Activated CD8-positive, alpha-beta memory T cell treated with anti-CD3 and anti-CD28 coated beads for 24 hours (primary cell): ENCODE measurements at regions not wholly inside any gene's neighbourhood (a gene's known extent, or its start where the extent isn't known, plus 50 kb on each side); places are given as distances from the start of the nearest gene placed in this dataset.
"Not testable (repeated sequence)": the region's sequence is repeated elsewhere in the genome, so short reads cannot be mapped to it uniquely, and the experiment has no call there.

Source experiments
- DNase-seq: peaks from one replicate; pipeline ENCODE4 v3.0.0-alpha.2; 2020

DNA sequence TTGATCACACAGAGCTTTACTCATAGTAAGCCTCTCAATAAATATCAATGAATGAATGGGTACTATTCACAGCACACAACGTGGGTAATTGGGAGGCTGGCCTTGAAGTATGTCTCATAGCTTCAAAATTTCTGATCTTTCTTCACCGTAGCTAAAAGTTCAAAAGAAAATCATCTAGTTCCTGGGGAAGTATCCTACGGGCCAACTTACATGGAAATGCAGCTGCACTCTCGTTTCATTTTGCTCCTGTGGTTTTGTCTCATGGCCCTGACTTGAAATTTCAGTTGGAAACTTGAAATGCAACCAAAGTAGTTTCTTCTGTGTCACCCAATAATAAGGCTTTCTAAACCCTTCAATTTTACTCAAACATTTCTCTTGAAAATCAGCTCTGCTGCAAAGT lies 76.1 kb upstream of the CNIH3 start:
- DNase-seq, result no peak

DNA sequence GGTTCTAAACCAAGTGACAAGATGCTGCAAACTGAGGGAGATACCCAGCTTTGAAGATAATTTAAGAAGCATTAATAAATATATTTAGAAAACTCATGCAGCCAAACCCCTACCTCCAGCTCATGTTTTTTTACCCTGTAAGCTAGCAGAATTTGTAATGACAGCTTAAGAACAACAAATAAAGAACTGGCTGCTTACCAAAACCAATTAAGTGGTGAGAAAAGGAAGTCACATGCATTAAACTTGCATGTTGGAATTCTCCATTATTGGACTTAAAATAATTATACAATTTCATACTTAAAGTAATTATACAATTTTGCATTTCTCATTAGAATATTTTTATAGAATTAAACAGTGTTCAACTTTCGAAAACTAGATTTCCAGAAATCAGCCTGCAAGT lies 75.6 kb upstream of the CNIH3 start:
- no peak for DNase-seq

DNA sequence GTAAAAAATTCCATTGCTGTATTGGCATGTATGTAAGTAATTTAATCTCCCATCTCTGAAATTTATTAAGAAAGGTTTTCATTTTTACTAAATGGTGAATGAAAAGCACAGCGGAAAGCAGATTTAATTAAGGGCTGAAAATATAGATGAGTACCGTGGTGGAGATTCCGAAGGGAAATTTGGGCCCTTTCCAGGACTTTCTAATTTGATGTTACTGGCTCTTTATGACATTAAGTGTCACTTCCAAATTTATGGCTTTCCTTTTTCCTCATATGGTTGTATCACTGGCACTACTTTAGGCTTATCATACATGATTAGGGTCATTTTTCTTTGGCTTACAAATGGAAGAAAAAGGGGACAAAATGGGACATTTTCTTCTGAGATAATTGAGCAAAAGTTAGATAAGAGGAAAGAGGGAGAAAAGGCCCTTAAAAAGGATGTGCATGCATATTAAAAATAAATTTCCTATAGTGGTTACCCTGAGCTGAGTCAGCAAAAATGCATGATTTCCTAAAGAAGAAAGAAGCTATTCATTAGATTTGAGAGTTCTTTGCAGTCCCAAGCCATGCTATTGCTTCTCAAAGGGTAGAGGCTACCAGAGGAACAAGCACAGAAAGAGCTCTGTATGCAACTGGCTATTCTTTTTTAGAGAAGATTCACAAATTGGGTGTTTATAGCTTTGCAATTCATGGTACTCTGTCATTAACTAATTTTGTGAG lies 74.9 kb upstream of the CNIH3 start:
- no peak for DNase-seq

DNA sequence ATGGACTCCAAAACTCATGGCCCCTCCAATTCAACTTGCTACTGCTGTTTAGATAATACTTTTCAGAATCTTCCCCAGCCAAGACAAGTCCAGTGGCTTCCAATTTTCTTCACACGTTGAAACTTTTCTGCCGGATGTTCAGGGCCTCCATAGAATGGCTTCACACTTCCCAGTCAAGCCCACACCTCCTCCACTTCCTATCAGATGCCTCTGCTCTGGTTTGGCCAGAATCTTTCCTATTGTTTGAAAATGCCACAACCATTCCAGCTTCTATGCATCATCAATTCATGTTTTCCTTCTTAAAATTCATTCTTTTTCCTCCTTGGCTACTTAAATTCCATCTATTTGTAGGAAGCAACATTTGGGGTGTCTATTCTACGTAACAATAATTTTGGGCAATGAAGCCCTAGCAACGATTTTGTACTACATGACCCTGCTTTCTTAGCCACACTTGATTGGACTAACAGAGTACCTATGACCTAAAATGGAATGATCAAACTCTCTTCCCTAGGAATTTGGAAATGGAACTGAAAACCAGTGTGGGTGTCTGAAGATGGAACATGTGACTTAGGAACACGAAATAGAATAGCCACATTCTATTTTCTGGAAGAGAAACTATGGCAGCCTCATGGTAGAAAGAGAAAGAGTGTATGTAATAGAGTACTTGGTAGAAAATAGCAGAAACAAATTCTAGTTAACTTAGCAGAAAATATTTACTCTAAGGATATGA lies 74.1 kb upstream of the CNIH3 start:
- no peak for DNase-seq

DNA sequence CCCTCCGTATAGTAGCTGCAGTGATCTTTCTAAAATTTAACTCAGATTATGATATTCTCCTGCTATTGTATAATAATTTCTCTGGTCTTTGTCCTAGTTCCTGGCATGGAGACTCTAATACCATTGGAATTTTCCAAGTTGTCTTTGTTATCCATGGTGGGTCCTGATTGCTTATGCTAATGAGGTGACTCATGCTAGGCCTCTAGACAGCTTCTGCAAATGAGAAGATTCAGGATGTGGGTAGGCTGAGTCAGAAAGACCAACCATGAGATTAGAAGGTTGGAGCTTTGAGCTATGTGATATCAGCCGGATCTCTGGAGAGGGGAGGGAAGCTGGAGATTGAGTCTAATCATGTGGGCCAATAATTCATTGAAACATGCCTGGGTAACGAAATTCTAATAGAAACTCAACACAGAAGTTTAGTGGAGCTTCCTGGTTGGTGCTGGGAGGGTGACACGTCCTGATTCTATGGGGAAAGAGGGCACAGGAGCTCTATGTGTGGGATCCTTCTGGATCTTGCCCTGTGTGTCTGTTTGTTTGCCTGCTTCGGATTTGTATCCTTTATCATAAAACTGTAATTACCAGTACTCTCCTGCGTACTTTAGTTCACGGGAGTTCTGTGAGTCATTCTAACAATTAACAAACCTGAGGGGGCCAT lies 73.2 kb upstream of the CNIH3 start:
- no peak for DNase-seq

DNA sequence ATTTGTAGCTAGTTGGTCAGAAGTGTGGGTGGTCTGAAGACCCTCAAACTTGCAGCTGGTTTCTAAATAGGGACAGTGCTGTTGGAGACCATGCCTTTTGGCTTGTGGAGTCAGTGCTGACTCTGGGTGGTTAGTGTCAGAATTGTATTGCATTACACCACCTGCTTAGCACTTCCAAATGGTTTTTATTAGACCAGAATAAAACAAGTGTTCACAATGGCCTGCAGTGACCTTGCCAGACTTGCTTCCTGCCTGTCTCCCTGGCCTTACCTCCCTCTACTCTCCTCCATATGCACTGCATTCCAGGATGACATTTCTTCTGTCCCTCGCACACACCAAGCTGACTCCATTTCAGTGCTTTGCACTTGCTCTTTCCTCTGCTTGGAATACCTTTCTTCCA lies 72.7 kb upstream of the CNIH3 start:
- DNase-seq, result no peak

DNA sequence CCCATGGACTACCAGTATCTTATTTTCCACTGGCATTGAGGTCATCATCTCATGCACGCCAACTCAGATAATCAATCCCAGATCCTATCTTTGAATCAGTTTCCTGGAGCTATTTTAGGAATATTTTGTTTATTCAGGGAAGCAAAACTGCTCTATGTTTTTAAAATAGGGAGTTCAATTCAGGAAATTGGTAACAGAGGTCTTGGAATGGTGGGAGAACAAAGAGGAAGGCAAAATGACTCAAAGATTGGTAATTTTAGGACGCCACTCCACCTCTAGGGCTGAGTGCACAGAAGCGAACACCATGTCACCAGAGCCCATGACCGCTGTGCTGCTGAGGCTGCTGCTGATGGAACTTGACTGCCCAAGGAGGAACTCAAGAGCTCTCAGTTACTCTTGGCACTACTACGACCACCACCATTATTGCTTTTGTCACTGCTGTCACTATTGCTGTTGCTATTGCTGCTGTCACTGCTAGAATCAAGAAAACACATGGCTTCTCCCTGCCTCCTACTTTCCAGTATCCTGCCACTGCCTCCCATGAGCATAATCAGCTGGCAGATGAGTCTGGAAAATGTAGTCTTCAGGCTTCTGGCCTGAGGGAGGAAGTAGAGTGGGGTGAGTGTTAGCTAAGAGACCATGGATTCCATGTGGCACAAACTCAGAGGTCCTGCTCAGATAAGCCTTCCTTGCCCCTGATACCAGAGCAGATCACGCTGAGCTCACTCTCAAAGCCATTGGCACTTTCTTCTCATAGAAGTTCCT lies 71.6 kb upstream of the CNIH3 start:
- DNase-seq, result no peak

GRCh38 chr1:224545571-224545970 lies 70.5 kb upstream of the CNIH3 start:
- DNase-seq, result no peak

- DNase-seq, result no peak
Observed at GRCh38 chr1:224548676-224549075, 67.4 kb upstream of the CNIH3 start.

DNA sequence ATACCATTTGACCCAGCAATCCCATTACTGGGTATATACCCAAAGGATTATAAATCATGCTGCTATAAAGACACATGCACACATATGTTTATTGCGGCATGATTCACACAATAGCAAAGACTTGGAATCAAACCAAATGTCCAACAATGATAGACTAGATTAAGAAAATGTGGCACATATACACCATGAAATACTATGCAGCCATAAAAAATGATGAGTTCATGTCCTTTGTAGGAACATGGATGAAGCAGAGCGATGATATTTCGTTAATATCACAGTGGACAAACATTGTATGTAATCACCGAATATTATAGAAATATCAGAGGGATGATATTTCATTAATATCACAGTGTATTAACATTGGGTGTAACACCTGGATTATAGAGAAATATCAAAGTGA lies 64.9 kb upstream of the CNIH3 start:
- DNase-seq, result not testable (repeated sequence)

DNA sequence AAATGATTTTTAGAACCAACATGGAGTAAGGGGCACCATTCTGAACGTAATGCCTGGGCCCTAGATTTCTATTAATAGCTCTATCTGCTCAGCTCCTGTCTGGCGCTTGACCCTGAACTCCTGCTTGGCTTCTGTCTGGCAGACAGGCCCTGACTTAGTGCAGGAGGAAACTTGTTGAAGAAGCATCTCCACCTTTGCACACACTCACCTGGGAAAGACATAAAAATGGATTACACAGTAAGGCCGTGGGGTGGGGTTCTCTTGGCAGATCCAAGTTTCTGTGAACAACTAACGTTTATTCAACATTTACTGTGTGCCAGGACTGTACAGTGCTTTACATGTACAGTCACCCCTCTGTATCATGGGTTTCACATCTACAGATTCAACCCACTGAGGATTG lies 62.1 kb upstream of the CNIH3 start:
- DNase-seq, result no peak

GRCh38 chr1:224554620-224555259 lies 61.4 kb upstream of the CNIH3 start:
- no peak for DNase-seq

DNA sequence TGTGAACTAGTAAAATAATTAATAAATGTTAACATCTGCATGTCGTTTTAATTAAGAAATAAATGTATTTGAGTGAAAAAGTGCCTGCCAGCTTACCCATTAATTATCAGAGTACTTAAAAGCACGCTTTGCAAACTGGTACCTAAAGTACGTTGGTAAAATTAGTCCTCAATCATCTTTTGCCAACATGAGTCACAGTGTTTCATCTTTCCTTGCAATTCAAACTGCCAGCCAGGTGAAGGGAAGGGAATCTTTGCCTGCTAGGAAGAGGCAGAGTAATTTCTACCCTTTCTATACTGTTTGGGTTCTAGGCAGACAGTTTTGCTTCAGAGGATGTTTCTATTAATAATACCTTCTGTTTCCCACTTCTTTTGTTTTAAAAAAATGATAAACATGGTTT lies 57.2 kb upstream of the CNIH3 start:
- DNase-seq, result no peak

GRCh38 chr1:224559981-224560728 lies 56.0 kb upstream of the CNIH3 start:
- no peak for DNase-seq

- DNase-seq, result not testable (repeated sequence)
Observed at GRCh38 chr1:224562881-224563280, 53.2 kb upstream of the CNIH3 start.

- no peak for DNase-seq
Observed at GRCh38 chr1:224563666-224564065, 52.5 kb upstream of the CNIH3 start.

DNA sequence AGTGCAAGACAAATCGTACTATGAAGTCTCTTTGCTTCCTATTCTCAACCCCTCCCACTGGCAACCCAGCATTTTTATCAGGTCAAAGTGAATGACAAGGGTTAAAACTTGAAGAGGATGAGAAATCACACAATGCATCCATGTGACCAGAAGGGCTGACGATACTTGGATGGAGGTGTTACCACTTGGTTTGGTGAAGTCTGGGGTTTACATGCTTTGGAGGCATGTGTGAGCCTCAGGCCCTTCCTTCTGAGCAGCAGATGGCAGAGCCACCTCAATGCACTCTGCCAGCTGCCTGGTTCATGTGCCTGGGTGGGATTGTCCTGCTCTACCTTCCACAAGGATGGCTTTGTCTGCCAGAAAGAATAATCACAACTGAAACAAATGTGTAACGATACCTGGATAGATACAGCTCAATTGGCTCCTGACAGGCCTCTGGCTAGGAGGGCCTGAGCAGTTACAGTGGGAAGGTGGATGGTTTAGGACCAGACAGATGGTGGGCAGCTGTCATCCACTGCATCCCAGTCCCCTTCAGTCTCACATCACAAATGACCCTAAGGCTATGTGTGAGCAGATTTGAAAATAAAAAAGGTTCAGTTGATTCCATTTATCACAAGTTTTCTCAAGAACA lies 51.5 kb upstream of the CNIH3 start:
- no peak for DNase-seq

GRCh38 chr1:224565186-224565585 lies 50.9 kb upstream of the CNIH3 start:
- no peak for DNase-seq

DNA sequence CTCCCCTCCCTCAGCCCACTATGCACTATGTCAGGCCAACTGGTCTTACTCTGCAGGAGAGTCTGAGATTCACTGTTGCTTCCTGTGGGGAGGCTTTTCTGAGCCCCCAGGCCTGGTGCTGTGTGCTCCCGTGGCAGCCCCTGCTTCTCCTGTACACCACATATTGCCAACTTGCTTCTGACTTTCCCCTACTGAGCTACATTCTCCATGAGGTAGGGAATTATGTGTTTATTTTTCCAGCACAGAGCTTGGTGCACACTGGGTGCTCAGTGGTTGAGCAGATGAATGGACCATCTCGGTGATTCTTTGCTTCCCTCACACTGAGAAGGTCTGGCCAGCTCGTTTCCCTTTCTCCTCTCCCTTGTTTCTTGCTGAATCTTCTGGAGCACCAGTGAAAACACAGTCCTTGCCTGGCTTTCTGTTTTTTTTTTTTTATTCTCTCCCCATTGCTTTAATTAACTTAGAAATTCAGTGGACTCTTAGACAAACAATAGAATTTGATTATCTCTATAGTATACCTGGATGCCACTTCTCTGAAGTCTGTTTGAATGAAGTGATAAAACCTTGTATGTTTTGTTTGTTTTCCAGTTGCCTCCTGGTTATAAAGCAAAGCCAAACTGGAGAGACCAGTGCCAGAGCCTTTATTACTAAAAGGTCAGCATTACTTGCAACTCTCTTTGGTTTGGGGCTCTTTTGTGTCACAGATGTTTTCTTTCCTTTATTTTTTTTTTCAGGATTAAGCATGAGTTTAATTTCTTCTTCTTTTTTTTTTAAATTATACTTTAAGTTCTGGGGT lies 50.3 kb upstream of the CNIH3 start:
- DNase-seq, result no peak
